Stimulated activated naive B cell treated with anti-CD40 and anti-IgM and Interleukin-4, amounts not matched to agents 10 μg/mL and 1 μg/mL and 100 μg/mL, for 72 hours (primary cell): ENCODE measurements at regions not wholly inside any gene's neighbourhood (a gene's known extent, or its start where the extent isn't known, plus 50 kb on each side); places are given as distances from the start of the nearest gene placed in this dataset.
"Not testable (repeated sequence)": the region's sequence is repeated elsewhere in the genome, so short reads cannot be mapped to it uniquely, and the experiment has no call there.

Experiments
- ATAC-seq, 2 donors: fragments of 150-1000 bp; cut with Tn5 transposase; replicated peaks; 2 replicates each; pipeline ENCODE4 v1.10.0; 2021; ENCODE audit warnings: moderate library complexity in 1 of 2
- DNase-seq: peaks from one replicate; pipeline ENCODE4 v3.0.0; 2021
- H3K27ac Mint-ChIP-seq: one replicate; pipeline ENCODE4 v1.8.0; 2022; ENCODE audit warnings: mild to moderate bottlenecking, mixed read lengths
- H3K27me3 Mint-ChIP-seq, 2 donors: one replicate each; pipeline ENCODE4 v1.8.0; 2022; ENCODE audit warnings: mixed read lengths in 2 of 2
- H3K36me3 Mint-ChIP-seq, 2 donors: one replicate each; pipeline ENCODE4 v1.8.0; 2022; ENCODE audit warnings: mixed read lengths in 2 of 2, mild to moderate bottlenecking in 1 of 2
- H3K4me1 Mint-ChIP-seq, 2 donors: one replicate each; pipeline ENCODE4 v1.8.0; 2022; ENCODE audit warnings: mixed read lengths in 2 of 2, mild to moderate bottlenecking in 1 of 2
- H3K4me3 Mint-ChIP-seq, 2 donors: one replicate each; pipeline ENCODE4 v1.8.0; 2022; ENCODE audit warnings: mild to moderate bottlenecking in 2 of 2, mixed read lengths in 2 of 2, moderate library complexity in 1 of 2
- H3K9me3 Mint-ChIP-seq, 2 donors: one replicate each; pipeline ENCODE4 v1.8.0; 2022; ENCODE audit warnings: mixed read lengths in 2 of 2, mild to moderate bottlenecking in 1 of 2

DNA sequence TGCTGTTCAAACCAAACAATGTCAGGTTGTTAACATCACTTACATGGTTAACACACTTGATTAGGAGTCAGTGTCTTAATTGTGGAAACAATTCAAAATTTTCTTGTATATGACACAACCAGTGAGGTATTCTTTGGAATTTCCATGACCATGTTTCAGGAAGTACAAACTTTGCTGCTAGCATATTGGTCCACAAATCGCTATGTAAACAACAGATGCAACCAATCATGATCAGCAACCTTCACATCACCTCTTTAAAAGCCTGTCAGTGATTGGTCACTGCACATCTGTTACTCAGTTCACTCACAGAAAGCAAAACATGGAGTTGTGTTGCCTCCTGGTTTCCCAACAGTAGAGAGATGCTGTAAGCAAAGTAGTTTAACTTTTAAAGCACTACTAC lies 108.9 kb upstream of the FAM3C start:
- H3K4me1 Mint-ChIP-seq: peaks cover 0 to 3% of the 10 kb centered on the region in 2 donors
- ATAC-seq (no peak), DNase-seq (no peak)
- peaks cover 11 to 14% of the 10 kb centered on the region in 2 donors for H3K27me3 Mint-ChIP-seq
- no peak overlapping the region for H3K27ac Mint-ChIP-seq
- H3K4me3 Mint-ChIP-seq: no peak overlapping the region
- peaks cover 2 to 23% of the 10 kb centered on the region in 2 donors for H3K36me3 Mint-ChIP-seq
- peaks cover 20 to 22% of the 10 kb centered on the region in 2 donors for H3K9me3 Mint-ChIP-seq

DNA sequence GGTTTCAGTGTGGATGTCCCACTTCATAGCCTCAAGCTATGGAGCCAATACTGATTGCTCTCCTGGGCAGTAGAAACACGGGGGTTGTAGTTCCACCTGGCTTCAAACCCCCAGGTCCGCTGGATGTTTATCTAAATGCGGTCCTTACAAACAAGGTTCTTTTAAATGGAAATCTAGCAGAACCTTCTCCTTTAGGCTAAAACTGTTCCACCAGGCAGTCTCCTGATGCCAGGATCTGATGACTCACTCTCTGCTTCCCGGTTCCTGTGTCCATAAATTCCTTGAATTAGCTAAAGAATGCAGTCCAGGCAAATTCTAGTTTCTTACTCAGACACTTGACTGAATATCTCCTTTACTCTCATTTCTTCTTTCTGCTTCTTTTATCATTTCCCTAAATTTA lies 108.4 kb upstream of the FAM3C start:
- H3K27ac Mint-ChIP-seq: no peak overlapping the region
- H3K9me3 Mint-ChIP-seq: peaks cover 17 to 22% of the 10 kb centered on the region in 2 donors
- H3K27me3 Mint-ChIP-seq: peaks cover 8 to 9% of the 10 kb centered on the region in 2 donors
- H3K4me1 Mint-ChIP-seq: peaks cover 0 to 3% of the 10 kb centered on the region in 2 donors
- ATAC-seq: no peak
- no peak overlapping the region for H3K4me3 Mint-ChIP-seq
- DNase-seq: no peak
- peaks cover 2 to 20% of the 10 kb centered on the region in 2 donors for H3K36me3 Mint-ChIP-seq

DNA sequence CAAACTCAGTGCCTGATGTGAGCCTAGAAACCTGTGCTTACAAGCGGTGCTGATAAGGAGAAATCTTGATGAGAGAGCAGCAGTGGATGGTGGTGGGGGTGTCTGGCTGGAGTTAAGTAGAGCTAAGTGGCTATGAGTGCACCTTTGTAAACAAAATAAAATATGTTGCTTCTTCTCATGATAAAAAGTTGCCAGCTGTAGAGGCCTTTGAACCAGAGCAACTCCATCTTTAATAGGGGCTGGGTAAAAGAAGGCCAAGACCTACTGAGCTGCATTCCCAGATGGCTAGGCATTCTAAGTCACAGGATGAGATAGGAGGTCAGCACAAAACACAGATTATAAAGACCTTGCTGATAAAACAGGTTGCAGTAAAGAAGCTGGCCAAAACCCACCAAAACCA lies 107.6 kb upstream of the FAM3C start:
- peaks cover 16 to 22% of the 10 kb centered on the region in 2 donors for H3K9me3 Mint-ChIP-seq
- no peak overlapping the region for H3K27ac Mint-ChIP-seq
- H3K4me1 Mint-ChIP-seq: peaks cover 0 to 3% of the 10 kb centered on the region in 2 donors
- ATAC-seq: no peak
- peaks cover 2 to 19% of the 10 kb centered on the region in 2 donors for H3K36me3 Mint-ChIP-seq
- peaks cover 3 to 4% of the 10 kb centered on the region in 2 donors for H3K27me3 Mint-ChIP-seq
- DNase-seq: no peak
- no peak overlapping the region for H3K4me3 Mint-ChIP-seq

DNA sequence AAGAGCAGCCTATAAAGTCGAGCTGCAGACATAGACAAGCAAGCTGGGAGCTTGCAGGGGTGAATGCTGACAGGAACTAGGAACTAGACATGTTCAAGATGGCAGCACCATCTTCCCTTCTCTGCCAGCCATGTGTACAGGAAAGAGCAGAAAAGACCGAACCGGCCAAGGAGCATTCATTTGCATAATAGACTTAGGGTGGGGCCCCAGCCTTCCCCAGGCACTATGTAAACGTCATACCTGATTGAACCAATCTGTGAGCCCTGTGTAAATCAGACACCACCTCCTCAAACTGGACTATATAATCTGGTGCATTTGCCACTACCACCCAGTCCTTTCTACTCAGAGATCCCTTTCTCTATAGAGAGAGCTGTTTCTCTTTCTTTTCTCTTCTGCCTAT lies 106.9 kb upstream of the FAM3C start:
- H3K4me3 Mint-ChIP-seq: no peak overlapping the region
- H3K27ac Mint-ChIP-seq: no peak overlapping the region
- peaks cover 16 to 22% of the 10 kb centered on the region in 2 donors for H3K9me3 Mint-ChIP-seq
- ATAC-seq (no peak), DNase-seq (no peak)
- H3K4me1 Mint-ChIP-seq: peaks cover 0 to 3% of the 10 kb centered on the region in 2 donors
- H3K27me3 Mint-ChIP-seq: no peaks in the 10 kb centered on the region
- peaks cover 2 to 19% of the 10 kb centered on the region in 2 donors for H3K36me3 Mint-ChIP-seq

DNA sequence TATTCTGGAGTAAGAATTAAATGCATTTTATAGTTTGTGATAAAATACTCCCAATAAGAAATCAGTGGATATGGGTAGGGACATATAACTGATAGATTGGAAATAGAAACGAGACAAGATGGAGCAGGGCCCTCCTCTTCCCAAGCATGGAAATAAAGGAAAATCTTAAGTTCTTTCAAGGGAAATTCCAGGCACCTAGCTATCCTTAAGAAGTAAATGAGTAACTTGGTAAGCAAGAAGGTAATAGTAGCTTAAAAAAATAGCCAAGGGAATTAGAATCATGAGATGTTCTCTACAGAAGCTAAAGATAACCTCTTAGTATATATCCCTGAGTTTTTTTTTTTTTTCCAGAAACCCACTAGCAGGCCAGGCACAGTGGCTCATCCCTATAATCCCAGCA lies 105.5 kb upstream of the FAM3C start:
- peaks cover 5 to 16% of the 10 kb centered on the region in 2 donors for H3K36me3 Mint-ChIP-seq
- H3K9me3 Mint-ChIP-seq: peaks cover 16 to 17% of the 10 kb centered on the region in 2 donors
- no peak overlapping the region for H3K4me3 Mint-ChIP-seq
- no peak for ATAC-seq
- no peak overlapping the region for H3K27ac Mint-ChIP-seq
- no peaks in the 10 kb centered on the region for H3K27me3 Mint-ChIP-seq
- DNase-seq: no peak
- peaks cover 0 to 3% of the 10 kb centered on the region in 2 donors for H3K4me1 Mint-ChIP-seq

DNA sequence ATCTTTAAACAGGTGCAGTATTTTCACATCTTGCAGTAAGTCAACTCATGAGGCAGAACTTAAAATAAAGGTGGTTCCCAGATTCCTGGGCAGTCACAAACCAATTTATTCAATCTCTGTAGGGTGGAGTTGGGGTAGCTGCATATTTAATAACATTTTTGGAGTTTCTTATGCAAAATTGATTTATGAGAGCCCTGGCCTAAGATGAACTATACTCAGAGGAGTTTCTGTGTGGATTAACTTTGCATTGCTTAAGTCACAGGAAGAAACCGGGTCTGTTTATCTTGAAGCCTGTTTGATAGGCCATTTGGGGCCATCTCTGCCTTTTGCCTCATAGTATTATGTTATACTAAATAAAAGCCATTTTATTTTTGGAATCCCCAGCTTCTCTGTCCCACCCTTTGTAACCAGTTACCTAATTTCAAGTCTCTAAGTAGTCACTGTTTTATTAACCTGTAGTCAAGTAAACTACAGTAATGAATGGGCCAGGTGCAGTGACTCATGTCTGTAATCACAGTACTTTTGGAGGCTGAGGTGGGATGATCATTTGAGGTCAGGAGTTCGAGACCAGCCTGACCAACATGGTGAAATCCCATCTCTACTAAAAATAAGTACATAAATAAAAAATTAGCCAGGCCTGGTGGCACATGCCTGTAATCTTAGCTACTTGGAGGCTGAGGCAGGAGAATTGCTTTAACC lies 104.4 kb upstream of the FAM3C start:
- ATAC-seq (no peak), DNase-seq (no peak)
- Mint-ChIP-seq H3K9me3 (peaks cover 8 to 9% of the 10 kb centered on the region in 2 donors), H3K36me3 (peaks cover 5 to 9% of the 10 kb centered on the region in 2 donors), H3K4me3 (no peak overlapping the region), H3K27ac (no peak overlapping the region), H3K27me3 (no peaks in the 10 kb centered on the region), H3K4me1 (peaks cover 2 to 3% of the 10 kb centered on the region in 2 donors)

DNA sequence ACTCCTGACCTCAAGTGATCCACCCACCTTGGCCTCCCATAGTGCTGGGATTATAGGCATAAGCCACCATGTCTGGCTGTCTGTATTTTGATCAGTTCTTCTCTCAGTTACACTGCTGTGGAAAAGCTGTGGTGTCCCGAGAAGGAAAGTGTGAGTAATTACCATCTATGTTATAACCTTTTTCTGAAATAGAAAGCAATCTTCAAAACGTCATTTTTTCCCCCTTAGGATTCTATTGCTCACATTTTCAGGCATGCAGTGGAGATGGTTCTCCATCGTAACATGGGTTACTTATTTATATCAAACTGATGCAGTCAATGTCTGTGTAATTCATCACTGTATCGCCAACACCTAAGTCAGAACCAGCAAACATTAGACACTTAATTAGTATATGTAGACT lies 103.5 kb upstream of the FAM3C start:
- H3K27ac Mint-ChIP-seq: no peak overlapping the region

DNA sequence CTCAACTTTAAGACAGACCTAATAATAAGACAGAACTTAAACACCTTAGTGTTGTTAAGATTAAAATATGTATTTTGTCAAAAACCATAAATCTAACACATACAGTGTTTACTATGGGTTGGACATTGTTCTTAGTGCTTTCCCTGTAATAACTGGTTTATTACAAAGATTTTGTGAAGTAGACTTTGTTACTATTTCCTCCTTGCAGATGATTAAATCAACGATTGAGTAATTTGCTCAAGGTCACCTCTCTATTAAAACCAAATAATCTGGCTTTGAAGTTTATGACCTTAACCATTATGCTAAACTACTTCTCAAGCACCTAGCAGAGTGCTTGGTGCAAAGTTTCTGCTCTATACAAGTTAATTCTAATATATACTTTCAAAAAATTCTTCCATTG lies 102.7 kb upstream of the FAM3C start:
- ATAC-seq (no peak), DNase-seq (no peak)
- Mint-ChIP-seq H3K4me3 (no peak overlapping the region), H3K9me3 (peaks cover 0 to 4% of the 10 kb centered on the region in 2 donors), H3K27me3 (no peaks in the 10 kb centered on the region), H3K27ac (no peak overlapping the region), H3K4me1 (peaks cover 7 to 11% of the 10 kb centered on the region in 2 donors), H3K36me3 (peaks cover 3% of the 10 kb centered on the region in 2 donors)

More for the DNA sequence above, 103.5 kb upstream of the FAM3C start:
- Mint-ChIP-seq H3K4me1 (peaks cover 7 to 11% of the 10 kb centered on the region in 2 donors), H3K4me3 (no peak overlapping the region), H3K27me3 (no peaks in the 10 kb centered on the region), H3K9me3 (peaks cover 2 to 6% of the 10 kb centered on the region in 2 donors), H3K36me3 (peaks cover 3 to 6% of the 10 kb centered on the region in 2 donors)
- ATAC-seq (no peak), DNase-seq (no peak)

DNA sequence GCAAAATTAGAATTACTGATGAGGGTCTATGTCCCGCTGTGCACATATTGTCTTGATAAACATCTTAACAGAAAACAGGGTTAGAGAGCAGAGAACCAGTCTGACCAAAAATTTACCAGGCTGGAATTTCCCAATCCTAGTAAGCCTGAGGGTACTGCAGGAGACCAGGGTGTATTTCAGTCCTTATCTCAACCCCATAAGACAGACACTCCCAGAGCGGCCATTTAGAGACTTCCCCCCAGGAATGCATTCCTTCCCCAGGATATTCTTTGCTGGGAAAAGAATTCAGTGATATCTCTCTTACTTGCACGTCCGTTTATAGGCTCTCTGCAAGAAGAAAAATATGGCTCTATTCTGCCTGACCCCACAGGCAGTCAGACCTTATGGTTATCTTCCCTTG lies 101.4 kb upstream of the FAM3C start:
- not testable (repeated sequence) for H3K36me3 Mint-ChIP-seq, H3K4me3 Mint-ChIP-seq, ATAC-seq, H3K9me3 Mint-ChIP-seq, DNase-seq, H3K27me3 Mint-ChIP-seq, H3K27ac Mint-ChIP-seq
- peaks cover 3 to 11% of the 10 kb centered on the region in 2 donors for H3K4me1 Mint-ChIP-seq

DNA sequence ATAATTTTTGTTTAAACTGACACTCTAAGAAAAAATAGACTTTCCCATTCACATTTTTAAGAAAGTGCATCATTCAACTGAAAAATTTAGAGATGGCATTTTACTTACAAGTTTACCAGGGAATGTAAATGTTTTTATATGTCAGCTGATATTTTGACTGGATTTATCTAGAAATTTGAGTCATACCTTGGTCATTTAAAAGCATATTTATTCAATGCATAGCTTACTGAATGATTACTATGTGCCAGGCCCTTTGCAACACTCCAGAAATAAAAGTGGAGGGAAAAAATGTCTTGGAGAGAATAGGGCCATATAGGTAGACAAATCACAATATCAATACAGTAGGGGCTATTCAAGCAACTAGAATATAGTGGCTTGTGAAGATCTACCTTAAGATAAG lies 98.4 kb upstream of the FAM3C start:
- ATAC-seq (no peak), DNase-seq (no peak)
- H3K4me3 Mint-ChIP-seq: no peak overlapping the region
- no peak overlapping the region for H3K27ac Mint-ChIP-seq
- peaks cover 0 to 4% of the 10 kb centered on the region in 2 donors for H3K9me3 Mint-ChIP-seq
- peaks cover 0 to 3% of the 10 kb centered on the region in 2 donors for H3K36me3 Mint-ChIP-seq
- H3K27me3 Mint-ChIP-seq: peaks cover 0 to 6% of the 10 kb centered on the region in 2 donors
- H3K4me1 Mint-ChIP-seq: peaks cover 3 to 11% of the 10 kb centered on the region in 2 donors

DNA sequence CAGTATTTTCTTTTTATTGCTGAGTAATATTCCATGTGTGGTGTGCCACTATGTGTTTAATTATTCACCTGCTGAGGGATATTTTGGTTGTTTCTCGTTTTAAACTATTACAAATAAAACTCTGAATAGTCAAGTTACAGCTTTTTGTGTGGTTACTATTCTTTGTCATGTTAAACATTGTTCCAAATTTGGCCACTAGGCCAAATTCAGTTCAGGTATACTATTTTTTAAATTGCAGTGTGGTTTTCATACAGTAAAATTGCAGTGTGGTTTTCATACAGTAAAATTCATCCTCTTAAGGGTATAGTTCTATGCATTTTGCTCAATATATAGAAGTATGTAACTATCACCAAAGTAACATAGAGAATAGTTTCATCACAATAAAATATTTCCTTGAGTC lies 97.4 kb upstream of the FAM3C start:
- peaks cover 0 to 3% of the 10 kb centered on the region in 2 donors for H3K36me3 Mint-ChIP-seq
- H3K4me1 Mint-ChIP-seq: peaks cover 3 to 11% of the 10 kb centered on the region in 2 donors
- no peak for ATAC-seq
- H3K27ac Mint-ChIP-seq: no peak overlapping the region
- DNase-seq: no peak
- no peak overlapping the region for H3K4me3 Mint-ChIP-seq
- H3K27me3 Mint-ChIP-seq: peaks cover 0 to 6% of the 10 kb centered on the region in 2 donors
- H3K9me3 Mint-ChIP-seq: peaks cover 0 to 4% of the 10 kb centered on the region in 2 donors

DNA sequence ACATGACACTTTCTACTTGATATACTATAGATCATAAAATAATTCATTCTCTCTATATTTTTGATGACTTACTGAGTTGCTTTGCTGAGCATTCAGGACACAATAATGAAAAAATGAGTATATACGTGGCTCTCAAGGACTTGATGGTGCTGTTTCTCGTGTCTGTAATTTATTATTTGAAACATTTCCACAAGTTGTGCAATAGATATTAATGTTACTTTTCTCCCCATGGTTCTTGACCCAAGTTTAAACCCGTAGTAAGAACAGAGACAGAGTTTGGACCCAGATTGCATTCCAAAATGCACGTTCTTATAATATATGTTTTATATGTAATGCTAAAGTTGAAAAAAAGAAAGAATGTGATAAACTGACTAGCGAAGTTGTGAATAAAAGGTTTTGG lies 94.2 kb upstream of the FAM3C start:
- H3K36me3 Mint-ChIP-seq: no peaks in the 10 kb centered on the region
- DNase-seq (no peak), ATAC-seq (no peak)
- H3K9me3 Mint-ChIP-seq: peaks cover 0 to 2% of the 10 kb centered on the region in 2 donors
- no peak overlapping the region for H3K4me3 Mint-ChIP-seq
- H3K27ac Mint-ChIP-seq: no peak overlapping the region
- H3K27me3 Mint-ChIP-seq: peaks cover 9 to 13% of the 10 kb centered on the region in 2 donors
- peaks cover 2 to 6% of the 10 kb centered on the region in 2 donors for H3K4me1 Mint-ChIP-seq

DNA sequence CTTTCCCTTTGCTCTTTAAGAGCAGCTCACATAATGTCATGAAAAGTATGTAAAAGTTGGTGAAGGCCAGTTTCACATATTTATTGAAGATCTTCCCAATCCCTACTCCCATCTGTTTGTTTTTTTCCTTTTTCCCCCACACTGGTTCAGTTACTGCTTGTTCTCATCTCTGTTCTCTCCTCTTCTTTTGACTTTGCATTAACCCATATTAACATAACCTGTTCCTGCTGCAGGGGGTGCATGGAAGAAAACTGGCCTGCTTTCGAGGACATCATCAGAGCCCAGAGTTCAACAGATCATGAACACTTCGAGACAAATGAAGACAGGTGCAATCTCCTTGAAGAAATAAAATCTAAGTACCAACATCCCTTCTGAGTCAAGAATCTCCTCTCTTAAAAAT lies 93.3 kb upstream of the FAM3C start:
- no peaks in the 10 kb centered on the region for H3K36me3 Mint-ChIP-seq
- H3K9me3 Mint-ChIP-seq: no peaks in the 10 kb centered on the region
- DNase-seq: no peak
- no peak for ATAC-seq
- peaks cover 9 to 15% of the 10 kb centered on the region in 2 donors for H3K27me3 Mint-ChIP-seq
- H3K27ac Mint-ChIP-seq: no peak overlapping the region
- no peak overlapping the region for H3K4me3 Mint-ChIP-seq
- H3K4me1 Mint-ChIP-seq: no peaks in the 10 kb centered on the region

DNA sequence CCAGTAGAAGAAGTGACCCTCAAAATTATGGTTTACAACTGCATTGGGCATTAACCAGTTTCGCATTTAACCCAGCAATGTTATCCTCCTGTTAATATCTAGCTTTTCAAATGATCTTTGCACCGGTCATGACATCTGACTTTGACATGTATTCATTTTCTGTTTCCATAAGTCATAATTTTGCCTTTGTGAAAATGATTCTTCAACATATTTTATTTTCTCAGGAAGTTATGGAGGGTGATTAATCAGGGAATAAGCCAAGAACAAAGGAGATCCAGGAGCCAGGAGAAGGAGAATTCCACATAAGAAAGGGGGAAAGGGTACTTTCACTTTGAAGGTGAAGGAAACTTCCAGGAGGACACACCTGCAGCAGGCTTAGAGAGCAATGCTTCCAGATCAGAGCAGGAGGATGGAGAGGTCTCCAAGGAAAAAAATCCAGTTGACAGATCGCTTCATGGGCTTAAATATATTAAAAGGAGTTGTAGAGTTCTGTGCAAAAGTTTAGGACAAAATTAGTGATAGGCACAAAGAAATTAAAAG lies 92.1 kb upstream of the FAM3C start:
- Mint-ChIP-seq H3K27me3 (peaks cover 9 to 15% of the 10 kb centered on the region in 2 donors), H3K4me3 (no peak overlapping the region), H3K4me1 (no peaks in the 10 kb centered on the region), H3K36me3 (no peaks in the 10 kb centered on the region), H3K9me3 (no peaks in the 10 kb centered on the region), H3K27ac (no peak overlapping the region)
- ATAC-seq (no peak), DNase-seq (no peak)

DNA sequence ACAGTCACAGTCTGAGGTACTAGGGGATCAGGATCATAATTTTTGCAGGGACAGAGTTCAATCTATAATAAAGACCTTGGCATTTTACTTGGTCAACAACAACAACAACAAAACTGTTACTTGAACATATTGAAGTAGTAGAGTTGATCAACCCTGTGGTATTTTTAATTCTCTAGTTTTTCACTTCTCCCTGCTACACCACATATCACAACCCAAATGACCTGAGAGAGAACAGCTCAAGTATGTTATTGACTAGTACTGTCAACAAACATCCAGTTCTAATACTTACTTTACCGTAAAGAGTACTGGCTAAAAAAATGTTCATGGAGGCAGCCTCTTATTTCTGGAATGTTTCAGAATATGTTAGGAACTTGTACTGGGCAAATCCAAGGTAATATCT lies 90.5 kb upstream of the FAM3C start:
- DNase-seq (no peak), ATAC-seq (no peak)
- peaks cover 0 to 2% of the 10 kb centered on the region in 2 donors for H3K4me1 Mint-ChIP-seq
- no peaks in the 10 kb centered on the region for H3K9me3 Mint-ChIP-seq
- H3K36me3 Mint-ChIP-seq: no peaks in the 10 kb centered on the region
- H3K27me3 Mint-ChIP-seq: peaks cover 9 to 15% of the 10 kb centered on the region in 2 donors
- H3K4me3 Mint-ChIP-seq: no peak overlapping the region
- no peak overlapping the region for H3K27ac Mint-ChIP-seq
